Iris pigment epithelial cell (primary cell): ENCODE measurements at regions not wholly inside any gene's neighbourhood (a gene's known extent, or its start where the extent isn't known, plus 50 kb on each side); places are given as distances from the start of the nearest gene placed in this dataset.

Experiments used
- DNase-seq: peaks from one replicate; pipeline ENCODE4 v3.0.0-alpha.2; 2011; ENCODE audit warnings: low read depth

- DNase-seq, result no peak
Observed at GRCh38 chr18:3358310-3358709, 91.7 kb upstream of the TGIF1 start.

- no peak for DNase-seq
Observed at GRCh38 chr18:3360211-3360610, 89.8 kb upstream of the TGIF1 start.

GRCh38 chr18:3367491-3368091 is 82.4 kb upstream of the TGIF1 start:
- DNase-seq, result peak; percentile 84

- DNase-seq, result peak; percentile 91
Observed at GRCh38 chr18:3368193-3368592, 81.8 kb upstream of the TGIF1 start.

- no peak for DNase-seq
Observed at GRCh38 chr18:3379685-3380084, 70.3 kb upstream of the TGIF1 start.

- DNase-seq, result peak; percentile 69
Observed at GRCh38 chr18:3380384-3380961, 69.5 kb upstream of the TGIF1 start.

- DNase-seq, result no peak
Observed at GRCh38 chr18:3383381-3383915, 66.5 kb upstream of the TGIF1 start.

GRCh38 chr18:3384664-3385563 is 65.1 kb upstream of the TGIF1 start:
- no peak for DNase-seq

- no peak for DNase-seq
Observed at GRCh38 chr18:3388323-3388722, 61.6 kb upstream of the TGIF1 start.

GRCh38 chr18:3388980-3389379 is 61.0 kb upstream of the TGIF1 start:
- no peak for DNase-seq

- DNase-seq, result no peak
Observed at GRCh38 chr18:3389977-3390376, 60.0 kb upstream of the TGIF1 start.

- DNase-seq, result no peak
Observed at GRCh38 chr18:3391704-3392466, 58.1 kb upstream of the TGIF1 start.

- no peak for DNase-seq
Observed at GRCh38 chr18:3392467-3392855, 57.5 kb upstream of the TGIF1 start.

GRCh38 chr18:3394648-3395047 is 55.3 kb upstream of the TGIF1 start:
- DNase-seq, result no peak

- no peak for DNase-seq
Observed at GRCh38 chr18:3395466-3395865, 54.5 kb upstream of the TGIF1 start.

- DNase-seq, result no peak
Observed at GRCh38 chr18:3397031-3397750, 52.8 kb upstream of the TGIF1 start.

- no peak for DNase-seq
Observed at GRCh38 chr18:3397786-3398185, 52.2 kb upstream of the TGIF1 start.
